ENCODE measurements at regions not wholly inside any gene's neighbourhood (a gene's known extent, or its start where the extent isn't known, plus 50 kb on each side); places are given as distances from the start of the nearest gene placed in this dataset.
"Not testable (repeated sequence)": the region's sequence is repeated elsewhere in the genome, so short reads cannot be mapped to it uniquely, and the experiment has no call there.

DNA sequence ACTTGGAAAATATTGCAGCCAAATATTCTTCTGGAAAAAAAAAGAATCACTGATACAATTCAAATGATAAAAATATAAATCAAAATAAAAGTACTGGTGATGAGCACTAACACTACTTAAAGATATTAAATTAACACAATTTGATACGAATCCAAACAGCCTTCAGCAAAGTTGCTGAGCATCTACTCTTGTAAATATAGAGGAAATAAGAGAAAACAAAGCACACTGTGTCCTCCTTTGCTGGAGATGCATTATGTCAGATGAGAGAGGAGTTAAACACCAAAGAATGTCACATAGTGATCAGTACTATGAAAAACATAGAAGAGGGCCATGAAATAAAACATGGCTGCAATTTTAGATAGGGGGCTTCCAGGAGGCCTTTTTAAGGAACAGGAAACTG, 177.4 kb upstream of the RNPC3 start:
- DNase-seq (ENCODE audit: low spot score), result no peak

DNA sequence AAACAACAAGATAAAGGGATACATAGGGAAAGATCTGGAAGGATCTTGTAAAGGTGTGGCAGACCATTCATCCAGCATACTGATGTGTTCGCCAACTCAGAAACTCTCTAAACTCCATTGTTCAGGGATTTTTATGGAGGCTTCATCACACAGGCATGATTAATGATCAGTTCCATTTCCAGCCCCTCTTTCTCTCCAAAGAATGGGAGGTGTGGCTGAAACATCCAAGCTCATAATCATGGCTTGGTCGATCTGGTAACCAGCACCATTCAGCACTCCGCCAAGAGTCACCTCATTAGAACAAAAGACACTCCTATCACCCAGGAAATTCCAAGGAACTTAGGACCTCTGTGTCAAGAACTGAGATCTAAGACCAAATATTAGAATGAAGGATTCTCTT, 180.6 kb upstream of the RNPC3 start:
- DNase-seq (ENCODE audit: low spot score), result no peak

DNA sequence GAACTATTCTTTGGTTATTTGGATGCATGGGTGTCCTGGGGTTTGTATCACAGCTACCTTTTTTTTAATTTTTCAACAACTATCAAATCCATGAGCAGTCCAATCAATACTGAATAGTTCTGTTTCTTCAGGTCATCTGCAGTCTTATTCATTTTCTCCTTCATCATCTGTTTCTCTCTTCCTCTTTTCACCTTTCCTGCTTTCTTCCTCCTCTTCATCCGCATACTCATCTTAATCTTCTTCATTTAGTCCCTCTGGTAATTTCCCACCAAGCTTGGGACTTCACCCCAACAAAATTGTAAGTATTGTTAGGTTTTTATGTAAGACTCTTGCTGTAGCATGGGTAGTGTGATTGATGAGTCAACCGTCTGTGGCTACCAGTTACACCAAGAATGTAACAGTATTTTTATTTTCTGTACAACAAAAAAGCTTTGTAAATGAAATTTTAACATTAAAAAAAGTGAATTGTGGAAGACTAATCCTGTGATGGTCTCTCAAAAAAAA, 184.1 kb upstream of the RNPC3 start:
- DNase-seq (ENCODE audit: low spot score), result no peak

DNA sequence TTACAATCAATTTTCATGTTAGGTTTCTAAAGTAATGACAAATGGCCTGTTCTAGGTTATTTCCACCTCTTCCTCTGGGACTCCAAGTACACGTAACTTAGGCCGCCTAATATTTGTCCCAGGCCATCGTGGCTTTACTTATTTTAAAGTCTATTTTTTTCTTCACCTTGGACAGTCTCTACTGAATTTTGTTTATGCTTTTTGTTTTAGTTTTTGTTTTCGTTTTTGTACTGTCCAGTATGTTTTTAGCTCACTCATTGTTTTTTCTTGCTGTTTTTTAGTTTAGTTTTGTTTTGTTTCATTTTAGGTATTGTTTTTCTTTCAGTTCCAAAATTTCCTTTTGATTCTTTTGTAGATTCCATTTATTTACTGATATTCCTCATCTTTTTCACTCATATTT, 187.7 kb upstream of the RNPC3 start:
- no peak for DNase-seq (ENCODE audit: low spot score)

DNA sequence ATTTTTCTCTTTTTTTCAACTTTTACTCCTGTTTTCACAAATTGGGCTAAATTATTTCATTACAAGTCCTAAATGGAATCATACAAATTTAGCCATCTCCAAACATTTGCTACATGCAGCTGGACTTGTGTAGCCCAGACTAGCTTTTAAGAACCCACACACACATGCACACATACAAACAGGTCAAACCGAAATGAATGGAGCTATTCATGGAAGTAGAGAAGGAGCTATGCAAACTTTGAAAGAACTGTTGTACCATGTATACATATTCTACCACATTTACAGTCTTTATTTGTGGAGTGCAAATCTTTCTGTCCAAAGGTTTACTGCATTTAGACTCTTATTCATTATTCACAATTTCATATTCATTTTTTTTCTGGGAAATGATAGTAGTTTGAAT, 189.1 kb upstream of the RNPC3 start:
- DNase-seq (ENCODE audit: low spot score), result no peak

DNA sequence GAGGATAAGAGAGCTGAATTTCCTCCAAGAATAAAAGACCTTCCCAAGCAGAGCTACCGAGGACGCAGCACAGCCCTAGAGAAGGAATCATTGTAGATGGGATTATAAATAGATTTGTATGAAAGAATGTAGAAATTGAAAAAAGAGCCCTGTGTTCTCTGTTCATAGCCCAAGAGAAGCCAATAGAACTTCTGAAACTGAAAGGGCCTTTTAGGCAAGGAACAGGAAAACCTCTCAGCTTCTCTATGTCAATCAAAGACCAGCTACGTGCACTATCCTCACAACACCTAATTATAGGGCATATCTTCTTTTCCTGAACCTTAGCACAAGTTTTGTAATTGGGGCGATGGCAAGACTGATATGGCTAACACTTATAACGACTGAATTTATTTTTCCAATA, 192.4 kb upstream of the RNPC3 start:
- DNase-seq (ENCODE audit: low spot score), result no peak

DNA sequence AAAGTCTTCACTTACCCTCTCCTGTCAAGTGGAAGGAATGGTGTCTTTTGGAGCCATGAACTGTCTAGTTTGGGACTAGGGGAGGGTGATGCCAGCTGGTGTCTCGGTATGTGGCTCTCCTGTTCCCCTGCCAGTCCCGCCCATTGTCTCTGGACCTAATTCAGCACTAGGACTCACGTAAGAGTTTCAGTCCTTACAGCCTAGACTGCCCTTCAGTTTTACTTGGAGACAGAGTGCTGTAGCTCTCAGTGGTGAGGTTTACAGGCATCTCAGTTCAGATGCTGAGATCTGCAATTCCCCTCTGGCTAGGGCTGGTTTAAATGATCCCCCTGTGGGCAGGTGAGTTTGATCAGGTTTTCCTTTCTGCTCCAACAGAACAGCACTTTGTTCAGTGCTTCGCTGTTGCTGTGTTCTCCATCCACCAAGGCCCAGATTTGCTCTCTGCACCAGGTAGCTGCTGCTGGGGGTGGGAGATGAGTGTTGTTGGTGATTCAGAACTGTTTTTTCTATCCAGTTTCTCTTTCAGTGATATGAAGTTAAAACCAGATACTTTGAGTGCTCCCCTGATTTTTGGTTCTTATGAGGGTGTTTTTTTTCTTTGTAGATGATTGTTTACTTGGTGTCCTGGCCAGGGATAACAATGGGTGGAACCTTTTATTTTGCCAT, 198.3 kb upstream of the RNPC3 start:
- DNase-seq (ENCODE audit: low spot score), result no peak

DNA sequence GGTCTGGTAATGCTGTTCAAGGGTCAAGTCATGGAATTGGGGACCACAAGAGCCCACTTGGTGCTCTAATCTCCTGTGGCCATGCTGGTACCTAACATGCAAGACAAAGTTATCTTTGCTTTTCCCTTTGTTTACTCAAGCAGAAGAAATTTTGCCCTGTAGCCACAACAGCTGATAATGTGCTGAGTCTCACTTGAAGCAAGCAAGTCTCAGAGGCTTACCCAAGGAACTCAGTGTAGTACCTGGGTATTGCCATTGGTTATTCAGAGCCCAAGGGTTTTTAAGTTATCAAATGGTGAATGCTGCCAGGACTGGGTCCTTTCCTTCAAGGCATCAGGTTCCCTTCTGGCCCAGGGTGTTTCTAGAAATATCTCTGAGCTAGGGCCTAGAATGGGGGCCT, 198.9 kb upstream of the RNPC3 start:
- DNase-seq (ENCODE audit: low spot score), result no peak

DNA sequence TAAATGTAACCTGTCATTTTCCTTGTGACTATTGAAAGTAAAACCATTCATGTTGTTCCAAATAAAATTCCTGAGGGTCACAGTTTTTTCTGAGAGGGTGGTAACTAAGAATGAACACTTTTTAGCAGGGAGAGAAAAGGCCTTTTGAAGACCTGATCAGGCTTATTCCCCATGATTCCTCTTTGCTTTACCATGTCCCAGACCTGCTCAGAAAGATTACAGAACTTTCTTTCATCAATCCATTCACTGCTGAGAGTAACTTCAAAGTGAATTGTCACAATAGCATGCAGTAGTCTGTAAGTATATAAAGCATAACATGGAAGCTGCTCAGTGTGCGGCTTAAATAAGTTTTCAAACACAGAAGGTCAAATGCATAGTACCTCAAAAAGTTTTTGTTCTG, 201.5 kb upstream of the COL11A1 start:
- no peak for DNase-seq (ENCODE audit: low spot score)

DNA sequence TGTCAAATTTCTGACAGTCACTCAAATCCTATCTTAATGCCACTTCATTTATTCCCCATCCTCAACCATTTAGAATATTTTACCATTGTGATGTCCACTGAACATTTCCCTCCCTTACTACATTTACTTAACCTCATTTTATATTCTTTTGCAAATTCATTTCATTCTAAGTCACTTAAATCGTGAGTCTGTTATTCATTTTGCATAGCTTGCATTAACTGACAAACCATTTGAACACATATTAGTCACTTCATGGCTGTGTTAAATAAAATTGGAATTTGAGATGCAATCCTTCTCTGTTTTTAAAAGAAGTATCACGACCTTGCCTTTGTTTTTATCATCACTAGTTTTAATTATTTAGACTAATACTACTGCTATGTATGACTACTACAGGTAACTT, 199.4 kb upstream of the COL11A1 start:
- no peak for DNase-seq (ENCODE audit: low spot score)

DNA sequence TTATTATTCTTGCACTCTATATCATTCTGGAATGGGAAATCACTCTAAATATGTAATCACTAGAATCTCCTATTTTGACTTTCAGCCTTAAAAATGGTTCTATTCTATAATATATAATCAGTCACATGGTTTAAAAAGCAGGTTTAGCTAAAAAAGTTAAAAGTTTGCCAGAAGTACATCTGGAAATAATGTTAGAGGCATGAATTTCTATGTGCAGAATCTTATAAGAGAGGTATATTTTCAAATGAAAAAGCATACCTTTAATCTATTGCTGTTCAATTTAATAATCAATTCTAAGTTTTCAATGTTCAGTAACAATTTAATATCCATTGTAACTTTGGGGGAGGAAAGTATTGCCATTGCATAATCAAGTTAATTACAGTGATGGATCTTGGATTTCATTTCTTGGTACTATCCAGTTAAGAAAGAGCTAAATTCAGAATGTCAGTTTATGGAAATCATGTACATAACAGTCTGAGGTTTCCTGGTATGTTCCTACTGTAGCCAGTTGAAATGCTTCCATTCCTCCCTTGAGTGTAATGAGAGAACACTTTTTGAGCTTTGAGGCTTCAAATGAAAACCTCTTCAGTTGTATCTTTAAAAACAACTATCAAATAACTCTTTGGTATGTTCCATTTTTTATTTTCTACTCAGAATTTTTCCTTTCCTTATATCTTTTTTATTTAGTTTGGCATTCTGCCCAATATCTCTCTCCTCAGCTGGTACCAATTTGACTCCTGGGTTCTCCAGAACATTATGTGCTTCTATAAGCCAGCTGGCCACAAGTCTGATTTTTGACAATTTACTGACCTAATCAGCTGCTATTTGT, 175.7 kb upstream of the COL11A1 start:
- DNase-seq (ENCODE audit: low spot score), result no peak

DNA sequence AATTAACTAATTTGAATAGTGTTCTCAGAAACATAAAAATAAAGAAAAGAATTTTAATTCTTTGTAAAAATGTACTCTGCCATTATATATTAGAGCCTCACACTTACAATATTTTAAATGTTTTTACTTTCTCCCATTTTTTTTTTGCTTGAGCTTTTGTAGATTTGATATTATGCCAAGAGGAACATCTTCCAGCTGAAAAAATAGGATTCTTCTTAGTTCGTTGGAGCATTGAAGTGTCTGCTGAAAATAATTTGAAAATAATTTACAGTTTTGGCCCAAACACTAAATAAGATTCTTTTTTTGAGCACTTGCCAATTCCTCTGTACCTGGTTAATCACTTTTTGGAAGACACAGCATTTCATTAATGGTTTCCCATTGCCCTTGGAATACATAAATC, 175.0 kb upstream of the COL11A1 start:
- no peak for DNase-seq (ENCODE audit: low spot score)

DNA sequence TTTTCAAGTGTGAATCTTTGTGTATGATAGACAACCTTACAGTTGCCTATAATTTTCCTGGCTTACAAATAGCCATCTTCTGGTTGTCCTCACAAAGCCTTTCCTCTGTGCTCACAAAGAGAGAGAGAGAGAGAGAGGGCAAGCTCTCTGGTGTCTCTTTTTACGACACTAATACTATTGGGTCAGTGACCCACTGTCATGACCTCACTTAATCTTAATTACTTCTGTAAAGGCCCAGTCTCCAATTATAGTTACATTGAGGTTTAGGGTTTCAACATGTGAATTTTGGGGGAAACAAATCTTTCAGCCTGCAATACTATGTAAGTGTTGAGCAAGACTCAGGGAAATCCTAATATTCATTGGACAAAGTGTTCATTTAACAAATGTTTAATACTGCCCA, 167.4 kb upstream of the COL11A1 start:
- DNase-seq (ENCODE audit: low spot score), result no peak

DNA sequence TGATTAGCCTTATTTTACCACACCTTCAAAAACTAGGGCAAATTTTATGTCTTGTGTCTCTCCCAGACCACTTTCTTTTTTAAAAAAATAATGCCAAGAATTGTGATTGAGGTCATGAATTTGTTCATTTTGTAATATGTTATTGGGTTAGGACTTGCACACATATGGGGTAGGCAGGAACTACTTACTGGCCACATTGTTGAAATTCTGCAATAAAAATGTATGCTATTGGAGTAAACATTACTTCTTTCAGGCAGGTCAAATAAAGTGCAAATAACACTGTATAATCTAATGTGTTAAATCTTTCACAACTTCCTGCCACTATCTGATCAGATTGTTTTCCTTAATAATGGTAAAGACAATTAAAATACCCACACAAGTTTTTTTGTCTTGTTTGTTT, 166.6 kb upstream of the COL11A1 start:
- no peak for DNase-seq (ENCODE audit: low spot score)

DNA sequence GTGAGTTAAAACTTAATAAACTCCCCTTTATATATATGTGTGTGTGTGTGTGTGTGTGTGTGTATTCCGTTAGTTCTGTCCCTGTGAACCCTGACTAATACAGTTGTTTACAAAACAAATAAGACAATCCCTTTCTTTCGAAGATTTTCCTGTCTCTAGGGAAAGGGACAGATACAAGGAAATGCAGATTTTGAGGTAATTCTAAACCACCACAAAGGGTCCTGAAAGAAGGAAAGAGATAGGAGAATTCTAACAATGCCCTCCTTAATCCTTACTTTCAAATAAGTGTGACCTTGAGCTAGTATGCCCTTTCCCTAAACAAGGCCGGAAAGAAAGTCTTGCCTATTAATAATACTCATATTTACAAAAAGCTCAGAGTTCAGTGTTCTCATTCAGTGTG, 164.8 kb upstream of the COL11A1 start:
- DNase-seq (ENCODE audit: low spot score), result no peak

DNA sequence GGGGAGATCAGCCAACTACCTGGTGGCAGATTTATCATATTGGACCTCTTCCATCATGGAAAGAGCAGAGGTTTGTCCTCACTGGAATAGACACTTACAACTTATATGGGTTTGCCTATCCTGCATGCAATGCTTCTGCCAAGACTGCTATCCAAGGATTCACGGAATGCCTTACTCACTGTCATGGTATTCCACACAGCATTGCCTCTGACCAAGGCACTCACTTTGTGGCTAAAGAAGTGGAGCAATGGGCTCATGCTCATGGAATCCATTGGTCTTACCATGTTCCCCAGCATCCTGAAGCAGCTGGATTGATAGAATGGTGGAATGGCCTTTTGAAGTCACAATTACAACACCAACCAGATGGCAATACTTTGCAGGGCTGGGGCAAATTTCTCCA, 163.1 kb upstream of the COL11A1 start:
- not testable (repeated sequence) for DNase-seq (ENCODE audit: low spot score)

DNA sequence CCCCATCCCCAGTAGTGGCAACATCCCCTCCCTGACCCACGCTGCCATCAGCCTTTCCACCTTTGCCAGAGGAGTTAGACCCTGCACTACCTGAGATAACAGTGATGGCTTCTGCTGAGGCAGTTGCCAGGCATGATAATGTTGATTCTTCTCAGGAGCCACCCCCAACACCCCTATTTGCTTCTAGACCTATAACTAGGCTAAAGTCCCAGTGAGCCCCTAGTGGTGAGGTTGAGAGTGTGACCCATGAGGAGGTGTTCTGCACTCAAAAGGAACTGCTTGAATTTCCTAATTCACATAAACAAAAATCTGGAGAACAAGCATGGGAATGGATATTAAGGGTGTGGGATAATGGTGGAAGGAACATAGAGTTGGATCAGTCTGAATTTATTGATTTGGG, 159.6 kb upstream of the COL11A1 start:
- DNase-seq (ENCODE audit: low spot score), result no peak

DNA sequence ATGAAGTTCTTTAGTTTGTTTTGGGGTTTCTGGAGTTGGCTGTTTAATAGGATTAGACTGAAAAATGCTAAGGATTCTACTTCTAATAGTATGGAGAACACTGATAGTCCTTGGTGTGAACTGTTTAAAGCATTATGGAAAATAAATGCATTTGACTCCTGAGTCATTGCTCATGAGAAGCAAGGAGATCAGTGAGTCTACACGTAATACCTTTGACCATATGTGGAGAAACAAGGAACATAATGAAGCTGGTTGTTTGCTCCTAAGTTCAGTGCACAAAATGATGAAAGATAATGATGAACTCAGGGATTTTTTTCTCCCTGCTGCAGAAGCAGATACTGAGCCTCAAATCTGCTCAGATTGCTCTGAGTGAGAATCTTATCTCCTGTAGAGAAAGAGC, 158.9 kb upstream of the COL11A1 start:
- DNase-seq (ENCODE audit: low spot score), result no peak

DNA sequence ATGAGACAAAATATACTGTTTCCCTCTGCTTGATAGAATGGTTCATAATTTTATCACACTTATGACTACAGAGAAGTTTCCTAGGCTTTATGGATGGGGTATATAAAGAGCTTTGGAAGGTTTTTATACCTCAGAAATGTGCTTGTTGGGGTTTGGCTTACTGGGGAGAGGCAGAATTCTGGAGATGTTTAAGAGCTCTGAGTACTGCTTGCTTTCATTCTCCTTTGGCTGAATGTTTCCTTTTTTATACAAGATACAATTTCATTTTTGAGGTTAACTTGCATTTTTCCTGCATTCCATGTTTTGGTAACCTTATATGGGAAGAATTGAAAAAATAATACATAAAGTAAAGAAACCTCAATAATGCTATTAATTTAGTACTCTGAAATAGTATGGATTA, 157.7 kb upstream of the COL11A1 start:
- DNase-seq (ENCODE audit: low spot score), result no peak

DNA sequence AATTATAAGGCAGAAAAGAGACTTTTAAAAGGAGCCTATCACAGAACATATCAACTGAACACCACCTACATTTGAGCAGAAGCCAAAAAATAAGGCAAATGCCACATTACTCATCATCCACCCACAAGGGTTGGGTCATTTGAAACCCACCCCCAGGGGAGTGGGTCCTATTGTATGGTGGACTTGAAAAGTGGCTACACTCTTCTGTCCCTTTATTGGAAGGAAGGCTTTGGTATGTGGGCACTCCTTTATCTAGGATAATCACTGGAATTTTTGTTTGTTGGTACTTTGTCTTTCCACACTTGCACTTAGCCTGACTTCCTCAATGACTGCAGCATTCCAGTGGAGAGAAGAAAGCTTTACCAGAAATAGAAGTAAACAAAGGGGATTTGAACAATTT, 157.2 kb upstream of the COL11A1 start:
- no peak for DNase-seq (ENCODE audit: low spot score)

DNA sequence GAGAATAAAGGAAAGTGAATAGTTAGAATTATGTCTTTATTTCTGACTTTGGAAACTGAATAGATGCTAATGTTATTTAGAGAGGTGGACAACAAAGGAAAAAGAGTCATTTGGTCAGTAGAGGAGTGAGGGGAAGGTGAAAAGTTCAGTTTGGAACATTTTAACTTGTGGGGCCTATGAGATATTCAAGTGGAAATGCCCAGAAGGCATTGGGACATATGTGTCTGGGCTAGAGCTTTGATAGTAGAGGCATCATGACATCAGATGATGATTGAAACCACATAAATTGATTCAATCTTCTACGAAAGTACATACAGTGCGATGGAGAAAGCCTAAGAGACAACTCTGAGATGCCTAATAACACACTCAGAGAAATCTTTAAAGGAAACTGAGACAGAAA, 151.7 kb upstream of the COL11A1 start:
- DNase-seq (ENCODE audit: low spot score), result no peak

DNA sequence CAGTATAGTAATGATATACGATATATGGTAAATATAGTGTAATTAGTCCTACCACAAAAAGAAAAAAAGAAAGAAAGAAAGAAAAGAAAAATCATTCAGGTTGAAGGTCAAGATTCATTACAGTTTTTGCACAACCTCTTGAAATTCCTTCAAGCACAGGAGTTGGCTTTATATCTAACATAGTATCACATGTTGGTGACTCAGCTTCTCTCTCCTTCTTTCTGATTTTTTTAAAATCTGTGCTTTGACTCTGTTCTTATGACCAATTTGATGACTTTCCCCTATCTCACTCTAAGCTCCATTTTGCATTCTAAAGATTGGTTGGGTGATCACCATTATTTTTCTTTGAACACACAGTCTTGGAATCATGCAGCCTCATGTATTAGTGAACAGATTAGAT, 148.2 kb upstream of the COL11A1 start:
- DNase-seq (ENCODE audit: low spot score), result no peak

DNA sequence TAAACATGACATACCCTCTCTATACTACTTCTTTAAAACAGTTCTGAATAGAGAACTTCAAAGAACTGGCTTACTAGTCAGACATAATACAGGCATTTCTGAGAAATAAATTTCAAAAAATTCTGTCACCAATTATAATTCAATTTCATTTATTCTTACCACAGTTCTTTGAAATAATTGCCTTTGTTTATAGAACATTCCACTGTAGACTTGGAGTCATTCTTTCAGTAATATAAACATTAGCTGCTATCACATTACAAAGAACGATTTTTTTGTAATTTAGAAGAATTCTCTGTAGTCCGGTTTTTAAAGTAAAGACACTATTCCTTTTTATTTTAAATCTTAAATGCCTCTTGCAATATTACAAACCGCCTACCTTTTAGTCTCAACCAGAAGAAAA, 146.4 kb upstream of the COL11A1 start:
- no peak for DNase-seq (ENCODE audit: low spot score)

DNA sequence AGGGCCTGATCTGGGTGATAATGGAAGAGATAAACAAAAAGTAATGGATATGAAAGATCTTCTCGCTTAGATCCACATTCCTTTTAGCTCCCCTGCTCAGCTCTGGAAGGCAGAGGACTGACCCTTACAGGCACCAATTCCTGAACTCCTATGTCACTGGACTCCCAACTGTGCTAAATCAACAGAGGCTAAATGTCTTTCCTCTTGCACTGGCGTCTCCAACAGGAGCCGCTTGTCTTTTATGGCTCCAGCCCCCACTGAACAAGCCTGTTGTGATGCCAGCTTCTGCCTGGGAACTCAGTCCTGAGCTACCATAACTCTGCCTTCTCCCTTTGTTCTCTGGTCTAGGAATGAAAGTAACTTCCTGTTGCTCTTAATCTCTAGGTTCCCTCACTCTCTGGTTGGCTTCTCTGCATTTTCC, 142.1 kb upstream of the COL11A1 start:
- no peak for DNase-seq (ENCODE audit: low spot score)

All from HuH-7.5 (cell line).